NCI-H526 treated with DMSO at 0.1 percent for 48 hours (cell line): ENCODE measurements at regions not wholly inside any gene's neighbourhood (a gene's known extent, or its start where the extent isn't known, plus 50 kb on each side); places are given as distances from the start of the nearest gene placed in this dataset.

Experiments used
- DNase-seq: peaks from one replicate; lab custom pipeline; 2025; lab: John Stamatoyannopoulos, UW

GRCh38 chr1:36542962-36543515 lies 60.3 kb upstream of the CSF3R start:
- no peak for DNase-seq

GRCh38 chr1:36542024-36542961 lies 59.6 kb upstream of the CSF3R start:
- no peak for DNase-seq

GRCh38 chr1:36540056-36540455 lies 57.3 kb upstream of the CSF3R start:
- no peak for DNase-seq

GRCh38 chr1:36539526-36539925 lies 56.8 kb upstream of the CSF3R start:
- no peak for DNase-seq

GRCh38 chr1:36537991-36538390 lies 55.3 kb upstream of the CSF3R start:
- no peak for DNase-seq

GRCh38 chr1:36537190-36537768 lies 54.6 kb upstream of the CSF3R start:
- DNase-seq: no peak

GRCh38 chr1:36536727-36537126 lies 54.0 kb upstream of the CSF3R start:
- DNase-seq: no peak

- no peak for DNase-seq
These were observed 52.1 kb upstream of the CSF3R start for GRCh38 chr1:36534711-36535412.

GRCh38 chr1:36533897-36534296 lies 51.2 kb upstream of the CSF3R start:
- DNase-seq: no peak

GRCh38 chr1:36532810-36533401 lies 50.2 kb upstream of the CSF3R start:
- no peak for DNase-seq
